ENCODE measurements at regions not wholly inside any gene's neighbourhood (a gene's known extent, or its start where the extent isn't known, plus 50 kb on each side); places are given as distances from the start of the nearest gene placed in this dataset.
A peak's percentile ranks its signal among the peaks of the same experiment; 100 is the strongest.

DNA sequence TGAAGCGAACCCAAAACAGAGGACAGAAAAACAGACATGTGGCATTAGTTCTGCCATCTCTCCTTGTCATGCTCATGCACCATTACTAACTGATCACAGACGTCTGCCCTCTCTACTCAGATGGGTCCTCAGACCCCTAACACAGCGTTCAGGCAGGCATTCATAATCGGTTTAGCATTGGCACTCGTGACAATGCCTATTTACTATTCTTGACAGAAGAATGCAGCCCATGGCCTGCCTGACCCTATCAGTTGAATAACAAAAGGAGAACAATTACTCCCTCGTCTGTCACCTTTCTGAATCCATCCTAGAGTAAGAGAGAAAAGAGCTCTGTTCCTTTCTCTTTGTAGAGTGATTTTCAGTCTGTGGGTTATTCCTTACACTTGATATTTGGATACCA is 194.6 kb upstream of the PHYHIPL start:
- H2BK12ac ChIP-seq (ENCODE audit: low read length) = no peak overlapping the region
- no peak overlapping the region for H3K9ac ChIP-seq (ENCODE audit: low read depth, low read length, poor library complexity)
- H3K4ac ChIP-seq (ENCODE audit: low read length) = no peak overlapping the region
- peaks cover 0 to 12% of the 10 kb centered on the region in 2 donors for H3K4me1 ChIP-seq (ENCODE audit: control insufficient read depth in 2 of 2, insufficient read depth in 1 of 2, low read depth in 1 of 2, low read length in 2 of 2)
- peak; percentile 74 for DNase-seq (ENCODE audit: low spot score)
- H3K23ac ChIP-seq (ENCODE audit: low read depth, low read length, poor library complexity) = no peak overlapping the region
- H3K27ac ChIP-seq (replicated peaks; ENCODE audit: low read length) = no peak overlapping the region
- H3K18ac ChIP-seq (ENCODE audit: low read length) = no peak overlapping the region
- no peaks in the 10 kb centered on the region for H3K9me3 ChIP-seq (replicated peaks in 1 of 2; ENCODE audit: control insufficient read depth in 2 of 2, insufficient read depth in 1 of 2, low read depth in 1 of 2, low read length in 2 of 2)
- no CpG with 5 or more reads among the region's 6 CpGs for WGBS, 2 donors (ENCODE audit: extremely low coverage in 2 of 2, insufficient read length in 2 of 2, insufficient replicate concordance in 1 of 2)
- no peak overlapping the region for H2BK15ac ChIP-seq (ENCODE audit: low read length)
- H3K36me3 ChIP-seq (replicated peaks in 1 of 2; ENCODE audit: control insufficient read depth in 2 of 2, insufficient read depth in 2 of 2, low read length in 2 of 2) = no peaks in the 10 kb centered on the region
- no peaks in the 10 kb centered on the region for H3K79me1 ChIP-seq (ENCODE audit: low read depth, low read length)
- no peak overlapping the region for H2AFZ ChIP-seq (ENCODE audit: low read length)
- H4K91ac ChIP-seq (ENCODE audit: low read depth, low read length, poor library complexity) = no peak overlapping the region
- no peak overlapping the region for H3K4me3 ChIP-seq (ENCODE audit: low read length in 2 of 2)
- no peak overlapping the region for H3K4me2 ChIP-seq (ENCODE audit: insufficient read depth, low read length, poor library complexity, severe bottlenecking)
- H3K27me3 ChIP-seq (ENCODE audit: control insufficient read depth in 3 of 3, insufficient read depth in 3 of 3, low read depth in 1 of 3, low read length in 3 of 3) = no peaks in the 10 kb centered on the region
- no peak overlapping the region for H2BK120ac ChIP-seq (ENCODE audit: low read depth, low read length)
- H3K14ac ChIP-seq (ENCODE audit: low read length) = no peak overlapping the region
- no peak overlapping the region for H2BK5ac ChIP-seq (ENCODE audit: low read length)
- no peak overlapping the region for H4K8ac ChIP-seq (ENCODE audit: low read depth, low read length)
- H2AK5ac ChIP-seq (ENCODE audit: low read depth, low read length) = no peak overlapping the region

DNA sequence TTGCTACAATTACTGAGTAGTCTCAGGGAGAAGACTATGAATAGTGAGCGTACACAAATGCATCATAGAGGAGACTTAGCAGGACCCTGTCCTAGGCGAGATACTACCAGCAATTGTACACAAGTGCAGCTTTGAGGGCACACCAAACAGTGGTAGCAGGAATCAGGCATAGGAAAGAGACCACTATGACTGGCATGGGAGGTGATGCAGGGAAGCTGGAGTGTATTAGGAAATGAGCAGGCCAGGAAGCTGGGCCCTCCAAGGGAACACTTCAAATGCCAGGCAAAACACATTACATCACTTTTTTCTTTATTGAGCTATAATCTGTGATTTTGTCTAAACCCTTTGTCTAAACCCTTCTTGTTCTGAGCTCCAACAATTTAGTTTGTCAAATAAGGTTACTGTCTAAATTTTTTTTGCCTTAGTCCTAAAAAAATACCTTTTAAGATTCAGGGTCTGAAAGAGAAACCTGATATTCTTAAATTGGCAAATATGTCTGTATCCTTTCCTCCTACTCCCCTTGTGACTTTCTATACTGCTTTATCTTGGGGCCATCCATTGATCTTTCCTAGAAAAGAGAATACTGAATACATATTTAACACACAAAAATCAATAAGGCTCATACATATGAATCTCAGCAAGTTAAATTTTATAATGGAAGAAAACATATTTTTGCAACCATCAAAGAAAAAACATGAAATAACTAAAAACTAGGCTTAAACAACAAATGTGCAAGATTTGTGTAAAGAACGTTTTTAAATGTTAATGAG is 193.8 kb upstream of the PHYHIPL start:
- no peaks in the 10 kb centered on the region for H3K27me3 ChIP-seq (ENCODE audit: control insufficient read depth in 3 of 3, insufficient read depth in 3 of 3, low read depth in 1 of 3, low read length in 3 of 3)
- no peak overlapping the region for H3K27ac ChIP-seq (replicated peaks; ENCODE audit: low read length)
- H3K4me2 ChIP-seq (ENCODE audit: insufficient read depth, low read length, poor library complexity, severe bottlenecking) = no peak overlapping the region
- H2AFZ ChIP-seq (ENCODE audit: low read length) = no peak overlapping the region
- no peak overlapping the region for H3K23ac ChIP-seq (ENCODE audit: low read depth, low read length, poor library complexity)
- no peak for DNase-seq (ENCODE audit: low spot score)
- H2BK5ac ChIP-seq (ENCODE audit: low read length) = no peak overlapping the region
- no peak overlapping the region for H2BK12ac ChIP-seq (ENCODE audit: low read length)
- H2BK120ac ChIP-seq (ENCODE audit: low read depth, low read length) = no peak overlapping the region
- no peak overlapping the region for H3K14ac ChIP-seq (ENCODE audit: low read length)
- WGBS, 2 donors (ENCODE audit: extremely low coverage in 2 of 2, insufficient read length in 2 of 2, insufficient replicate concordance in 1 of 2) = no CpG with 5 or more reads among the region's 3 CpGs
- H3K9me3 ChIP-seq (replicated peaks in 1 of 2; ENCODE audit: control insufficient read depth in 2 of 2, insufficient read depth in 1 of 2, low read depth in 1 of 2, low read length in 2 of 2) = no peaks in the 10 kb centered on the region
- H2AK5ac ChIP-seq (ENCODE audit: low read depth, low read length) = no peak overlapping the region
- H3K4me3 ChIP-seq (ENCODE audit: low read length in 2 of 2) = no peak overlapping the region
- no peak overlapping the region for H3K4ac ChIP-seq (ENCODE audit: low read length)
- no peak overlapping the region for H2BK15ac ChIP-seq (ENCODE audit: low read length)
- H3K18ac ChIP-seq (ENCODE audit: low read length) = no peak overlapping the region
- no peak overlapping the region for H4K8ac ChIP-seq (ENCODE audit: low read depth, low read length)
- no peak overlapping the region for H4K91ac ChIP-seq (ENCODE audit: low read depth, low read length, poor library complexity)
- H3K9ac ChIP-seq (ENCODE audit: low read depth, low read length, poor library complexity) = no peak overlapping the region
- no peaks in the 10 kb centered on the region for H3K36me3 ChIP-seq (replicated peaks in 1 of 2; ENCODE audit: control insufficient read depth in 2 of 2, insufficient read depth in 2 of 2, low read length in 2 of 2)
- no peaks in the 10 kb centered on the region for H3K79me1 ChIP-seq (ENCODE audit: low read depth, low read length)
- peaks cover 0 to 12% of the 10 kb centered on the region in 2 donors for H3K4me1 ChIP-seq (ENCODE audit: control insufficient read depth in 2 of 2, insufficient read depth in 1 of 2, low read depth in 1 of 2, low read length in 2 of 2)

DNA sequence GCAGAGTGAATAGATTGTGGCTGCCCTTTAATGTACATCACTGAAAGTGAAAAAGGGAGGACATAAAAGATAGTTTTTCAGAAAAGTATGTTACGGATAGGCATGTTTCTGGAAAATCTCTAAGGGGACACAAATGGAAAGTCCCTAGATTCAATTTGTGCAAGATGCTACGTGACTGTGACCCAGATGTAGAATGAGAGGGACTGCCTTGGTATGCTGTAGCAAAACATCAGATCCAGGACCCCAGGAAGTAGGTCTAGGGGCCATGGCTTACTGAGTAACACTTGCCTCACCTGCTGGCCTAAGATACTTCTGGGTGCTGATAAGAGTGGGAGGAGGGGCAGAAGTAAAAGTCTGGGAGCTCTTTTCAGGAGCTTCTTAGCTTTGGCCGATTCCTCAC is 191.2 kb upstream of the PHYHIPL start:
- Histone ChIP-seq H4K91ac (ENCODE audit: low read depth, low read length, poor library complexity) (no peak overlapping the region), H2AK5ac (ENCODE audit: low read depth, low read length) (no peak overlapping the region), H3K4me2 (ENCODE audit: insufficient read depth, low read length, poor library complexity, severe bottlenecking) (no peak overlapping the region), H3K27me3 (ENCODE audit: control insufficient read depth in 3 of 3, insufficient read depth in 3 of 3, low read depth in 1 of 3, low read length in 3 of 3) (no peaks in the 10 kb centered on the region), H2BK5ac (ENCODE audit: low read length) (no peak overlapping the region), H3K18ac (ENCODE audit: low read length) (no peak overlapping the region), H3K23ac (ENCODE audit: low read depth, low read length, poor library complexity) (no peak overlapping the region), H3K79me1 (ENCODE audit: low read depth, low read length) (no peaks in the 10 kb centered on the region), H3K36me3 (replicated peaks in 1 of 2; ENCODE audit: control insufficient read depth in 2 of 2, insufficient read depth in 2 of 2, low read length in 2 of 2) (no peaks in the 10 kb centered on the region), H3K27ac (replicated peaks; ENCODE audit: low read length) (no peak overlapping the region), H3K4ac (ENCODE audit: low read length) (no peak overlapping the region), H4K8ac (ENCODE audit: low read depth, low read length) (no peak overlapping the region), H2BK120ac (ENCODE audit: low read depth, low read length) (no peak overlapping the region), H3K9ac (ENCODE audit: low read depth, low read length, poor library complexity) (no peak overlapping the region), H3K9me3 (replicated peaks in 1 of 2; ENCODE audit: control insufficient read depth in 2 of 2, insufficient read depth in 1 of 2, low read depth in 1 of 2, low read length in 2 of 2) (peaks cover 0 to 3% of the 10 kb centered on the region in 2 donors), H3K14ac (ENCODE audit: low read length) (no peak overlapping the region), H2AFZ (ENCODE audit: low read length) (no peak overlapping the region), H3K4me1 (ENCODE audit: control insufficient read depth in 2 of 2, insufficient read depth in 1 of 2, low read depth in 1 of 2, low read length in 2 of 2) (peaks cover 0 to 12% of the 10 kb centered on the region in 2 donors), H3K4me3 (ENCODE audit: low read length in 2 of 2) (no peak overlapping the region), H2BK12ac (ENCODE audit: low read length) (no peak overlapping the region), H2BK15ac (ENCODE audit: low read length) (no peak overlapping the region)
- WGBS, 2 donors (ENCODE audit: extremely low coverage in 2 of 2, insufficient read length in 2 of 2, insufficient replicate concordance in 1 of 2) = no CpG with 5 or more reads among the region's 3 CpGs
- DNase-seq (ENCODE audit: low spot score) = no peak

DNA sequence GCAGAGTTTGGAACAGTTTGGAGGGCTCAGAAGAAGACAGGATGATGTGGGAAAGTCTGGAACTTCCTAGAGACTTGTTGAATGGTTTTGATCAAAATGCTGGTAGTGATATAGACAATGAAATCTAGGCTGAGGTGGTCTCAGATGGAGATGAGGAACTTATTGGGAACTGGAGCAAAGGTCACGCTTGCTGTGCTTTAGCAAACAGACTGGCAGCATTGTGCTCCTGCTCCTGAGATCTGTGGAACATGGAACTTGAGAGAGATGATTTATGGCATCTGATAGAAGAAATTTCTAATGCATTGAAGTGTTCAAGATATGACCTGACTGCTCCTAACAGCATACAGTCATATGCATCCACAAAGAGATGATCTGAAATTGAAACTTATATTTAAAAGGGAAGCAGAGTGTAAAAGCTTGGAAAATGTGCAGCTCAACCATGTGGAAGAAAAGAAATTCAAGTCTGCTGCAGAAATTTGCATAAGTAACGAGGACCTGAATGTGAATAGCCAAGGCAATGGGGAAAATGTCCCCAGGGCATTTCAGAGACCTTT is 186.9 kb upstream of the PHYHIPL start:
- Histone ChIP-seq H3K4ac (ENCODE audit: low read length) (no peak overlapping the region), H2BK120ac (ENCODE audit: low read depth, low read length) (no peak overlapping the region), H3K27ac (replicated peaks; ENCODE audit: low read length) (no peak overlapping the region), H3K4me3 (ENCODE audit: low read length in 2 of 2) (no peak overlapping the region), H3K79me1 (ENCODE audit: low read depth, low read length) (no peaks in the 10 kb centered on the region), H3K4me1 (ENCODE audit: control insufficient read depth in 2 of 2, insufficient read depth in 1 of 2, low read depth in 1 of 2, low read length in 2 of 2) (no peaks in the 10 kb centered on the region), H2BK15ac (ENCODE audit: low read length) (no peak overlapping the region), H3K9ac (ENCODE audit: low read depth, low read length, poor library complexity) (no peak overlapping the region), H3K4me2 (ENCODE audit: insufficient read depth, low read length, poor library complexity, severe bottlenecking) (no peak overlapping the region), H3K36me3 (replicated peaks in 1 of 2; ENCODE audit: control insufficient read depth in 2 of 2, insufficient read depth in 2 of 2, low read length in 2 of 2) (no peaks in the 10 kb centered on the region), H3K27me3 (ENCODE audit: control insufficient read depth in 3 of 3, insufficient read depth in 3 of 3, low read depth in 1 of 3, low read length in 3 of 3) (no peaks in the 10 kb centered on the region), H3K18ac (ENCODE audit: low read length) (no peak overlapping the region), H3K14ac (ENCODE audit: low read length) (no peak overlapping the region), H4K8ac (ENCODE audit: low read depth, low read length) (no peak overlapping the region), H3K9me3 (replicated peaks in 1 of 2; ENCODE audit: control insufficient read depth in 2 of 2, insufficient read depth in 1 of 2, low read depth in 1 of 2, low read length in 2 of 2) (peaks cover 0 to 5% of the 10 kb centered on the region in 2 donors), H3K23ac (ENCODE audit: low read depth, low read length, poor library complexity) (no peak overlapping the region), H2BK5ac (ENCODE audit: low read length) (no peak overlapping the region), H2AFZ (ENCODE audit: low read length) (no peak overlapping the region), H2BK12ac (ENCODE audit: low read length) (no peak overlapping the region), H2AK5ac (ENCODE audit: low read depth, low read length) (no peak overlapping the region), H4K91ac (ENCODE audit: low read depth, low read length, poor library complexity) (no peak overlapping the region)
- no peak for DNase-seq (ENCODE audit: low spot score)
- WGBS, 2 donors (ENCODE audit: extremely low coverage in 2 of 2, insufficient read length in 2 of 2, insufficient replicate concordance in 1 of 2) = no CpG with 5 or more reads among the region's 2 CpGs
